ENCODE measurements at regions not wholly inside any gene's neighbourhood (a gene's known extent, or its start where the extent isn't known, plus 50 kb on each side); places are given as distances from the start of the nearest gene placed in this dataset.

GRCh38 chr1:244231193-244231571, 180.1 kb downstream of the ZBTB18 start:
- peak overlapping the region in 1 of 2 donors; percentile 28 for H3K4me3 ChIP-seq
- TF ChIP-seq POLR2A (IDR thresholded peaks at IDR 0.05): no peak
- no peak for TF ChIP-seq POLR2AphosphoS5 (IDR thresholded peaks at IDR 0.05; ENCODE audit: insufficient read depth in 1 of 2, low read depth in 1 of 2)
- TF ChIP-seq CTCF (IDR thresholded peaks at IDR 0.05): no peak

GRCh38 chr1:244231572-244232315, 180.7 kb downstream of the ZBTB18 start:
- intact Hi-C loops (cut with DNase I): no loop called here
- no peak for TF ChIP-seq POLR2AphosphoS5 (IDR thresholded peaks at IDR 0.05; ENCODE audit: insufficient read depth in 1 of 2, low read depth in 1 of 2)
- TF ChIP-seq POLR2A (IDR thresholded peaks at IDR 0.05): no peak
- no peak for TF ChIP-seq CTCF (IDR thresholded peaks at IDR 0.05)
- peak overlapping the region in 1 of 2 donors; percentile 28 for H3K4me3 ChIP-seq
- H3K36me3 ChIP-seq: no peaks in the 10 kb centered on the region
- no peak for DNase-seq (ENCODE audit: extremely low spot score in 2 of 2)
- no peaks in the 10 kb centered on the region for H3K9me3 ChIP-seq
- no peak overlapping the region for H3K27ac ChIP-seq
- H3K27me3 ChIP-seq: no peaks in the 10 kb centered on the region
- peaks cover 11% of the 10 kb centered on the region for H3K4me1 ChIP-seq

More at GRCh38 chr1:244231193-244231571, 180.1 kb downstream of the ZBTB18 start:
- Histone ChIP-seq H3K9me3 (no peaks in the 10 kb centered on the region), H3K36me3 (no peaks in the 10 kb centered on the region), H3K4me1 (peaks cover 11% of the 10 kb centered on the region), H3K27ac (no peak overlapping the region), H3K27me3 (no peaks in the 10 kb centered on the region)
- intact Hi-C loops (cut with DNase I): no loop called here
- no peak for DNase-seq (ENCODE audit: extremely low spot score in 2 of 2)

- TF ChIP-seq POLR2AphosphoS5 (IDR thresholded peaks at IDR 0.05; ENCODE audit: insufficient read depth in 1 of 2, low read depth in 1 of 2): no peak
- H3K27ac ChIP-seq: no peak overlapping the region
- intact Hi-C loops (cut with DNase I): no loop called here
Observed at GRCh38 chr1:244234009-244234643, 183.0 kb downstream of the ZBTB18 start.

GRCh38 chr1:244235157-244235556, 184.1 kb downstream of the ZBTB18 start:
- Histone ChIP-seq H3K4me3 (no peak overlapping the region), H3K36me3 (no peaks in the 10 kb centered on the region), H3K27ac (no peak overlapping the region), H3K4me1 (peaks cover 11% of the 10 kb centered on the region), H3K9me3 (no peaks in the 10 kb centered on the region), H3K27me3 (no peaks in the 10 kb centered on the region)
- intact Hi-C loops (cut with DNase I): no loop called here
- TF ChIP-seq POLR2AphosphoS5 (IDR thresholded peaks at IDR 0.05; ENCODE audit: insufficient read depth in 1 of 2, low read depth in 1 of 2) (no peak), POLR2A (IDR thresholded peaks at IDR 0.05) (no peak), CTCF (IDR thresholded peaks at IDR 0.05) (no peak)
- no peak for DNase-seq (ENCODE audit: extremely low spot score in 2 of 2)

More at GRCh38 chr1:244234009-244234643, 183.0 kb downstream of the ZBTB18 start:
- Histone ChIP-seq H3K27me3 (no peaks in the 10 kb centered on the region), H3K4me3 (no peak overlapping the region), H3K4me1 (peaks cover 11% of the 10 kb centered on the region), H3K9me3 (no peaks in the 10 kb centered on the region), H3K36me3 (no peaks in the 10 kb centered on the region)
- no peak for DNase-seq (ENCODE audit: extremely low spot score in 2 of 2)

- intact Hi-C loops (cut with DNase I): no loop called here
- no peak for DNase-seq (ENCODE audit: extremely low spot score in 2 of 2)
- TF ChIP-seq CTCF (IDR thresholded peaks at IDR 0.05) (no peak), POLR2A (IDR thresholded peaks at IDR 0.05) (no peak), POLR2AphosphoS5 (IDR thresholded peaks at IDR 0.05; ENCODE audit: insufficient read depth in 1 of 2, low read depth in 1 of 2) (no peak)
Observed at GRCh38 chr1:244236101-244236500, 185.0 kb downstream of the ZBTB18 start.

More at GRCh38 chr1:244236101-244236500, 185.0 kb downstream of the ZBTB18 start:
- Histone ChIP-seq H3K9me3 (no peaks in the 10 kb centered on the region), H3K36me3 (no peaks in the 10 kb centered on the region), H3K27me3 (no peaks in the 10 kb centered on the region), H3K4me3 (no peak overlapping the region), H3K4me1 (peaks cover 9% of the 10 kb centered on the region), H3K27ac (no peak overlapping the region)

All from vagina (tissue), 2 donors.